NOMO-1 treated with dmso at 0.1 percent for 144 hours (cell line): ENCODE measurements at regions not wholly inside any gene's neighbourhood (a gene's known extent, or its start where the extent isn't known, plus 50 kb on each side); places are given as distances from the start of the nearest gene placed in this dataset.
"Not testable (repeated sequence)": the region's sequence is repeated elsewhere in the genome, so short reads cannot be mapped to it uniquely, and the experiment has no call there.

Experiments used
- DNase-seq: peaks from one replicate; lab custom pipeline; 2025; ENCODE audit not compliant: unreplicated experiment; lab: John Stamatoyannopoulos, UW

GRCh38 chr10:55929291-55929690 is 431.8 kb downstream of the ZWINT start:
- DNase-seq: no peak

DNA sequence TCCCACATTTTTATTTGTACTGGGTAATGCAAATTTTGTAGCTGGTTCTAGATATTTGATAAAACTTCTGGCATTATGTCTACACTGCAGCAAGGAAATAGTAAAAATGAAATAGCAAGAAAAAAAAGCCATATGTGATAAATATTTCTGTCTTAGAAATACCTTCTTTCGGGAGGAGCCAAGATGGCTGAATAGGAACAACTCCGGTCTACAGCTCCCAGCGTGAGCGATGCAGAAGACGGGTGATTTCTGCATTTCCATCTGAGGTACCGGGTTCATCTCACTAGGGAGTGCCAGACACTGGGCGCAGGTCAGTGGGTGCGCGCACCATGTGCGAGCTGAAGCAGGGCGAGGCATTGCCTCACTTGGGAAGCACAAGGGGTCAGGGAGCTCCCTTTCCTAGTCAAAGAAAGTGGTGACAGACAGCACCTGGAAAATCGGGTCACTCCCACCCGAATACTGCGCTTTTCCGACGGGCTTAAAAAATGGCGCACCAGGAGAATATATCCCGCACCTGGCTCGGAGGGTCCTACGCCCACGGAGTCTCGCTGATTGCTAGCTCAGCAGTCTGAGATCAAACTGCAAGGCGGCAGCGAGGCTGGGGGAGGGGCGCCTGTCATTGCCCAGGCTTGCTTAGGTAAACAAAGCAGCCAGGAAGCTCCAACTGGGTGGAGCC is 461.4 kb downstream of the ZWINT start:
- DNase-seq: not testable (repeated sequence)

GRCh38 chr10:55897490-55897921 is 463.6 kb downstream of the ZWINT start:
- no peak for DNase-seq

- DNase-seq: no peak
Observed at GRCh38 chr10:55892276-55892675, 468.8 kb downstream of the ZWINT start.

- no peak for DNase-seq
Observed at GRCh38 chr10:55881588-55881987, 479.5 kb downstream of the ZWINT start.

DNA sequence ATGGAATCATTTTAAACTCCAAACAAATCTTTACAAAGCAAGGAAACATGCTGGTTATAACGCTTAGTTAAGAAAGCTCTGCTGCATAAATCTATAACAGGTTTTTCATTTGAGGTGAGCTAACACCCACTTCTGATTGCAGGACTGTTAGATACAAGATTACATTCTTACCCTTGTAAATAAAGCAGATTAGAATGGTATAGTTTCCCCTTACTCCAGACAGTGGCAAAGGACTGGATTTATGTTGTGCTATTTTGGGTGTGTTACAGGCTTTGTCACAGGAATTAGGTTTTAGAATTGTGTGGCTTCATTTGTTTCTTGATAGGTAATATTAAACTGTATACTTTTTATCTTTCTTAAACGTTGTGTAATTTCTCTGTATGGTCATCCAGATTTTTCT is 487.6 kb downstream of the ZWINT start:
- no peak for DNase-seq

GRCh38 chr10:55870186-55870585 is 490.9 kb downstream of the ZWINT start:
- DNase-seq: no peak

- no peak for DNase-seq
Observed at GRCh38 chr10:55867848-55868247, 493.2 kb downstream of the ZWINT start.

DNA sequence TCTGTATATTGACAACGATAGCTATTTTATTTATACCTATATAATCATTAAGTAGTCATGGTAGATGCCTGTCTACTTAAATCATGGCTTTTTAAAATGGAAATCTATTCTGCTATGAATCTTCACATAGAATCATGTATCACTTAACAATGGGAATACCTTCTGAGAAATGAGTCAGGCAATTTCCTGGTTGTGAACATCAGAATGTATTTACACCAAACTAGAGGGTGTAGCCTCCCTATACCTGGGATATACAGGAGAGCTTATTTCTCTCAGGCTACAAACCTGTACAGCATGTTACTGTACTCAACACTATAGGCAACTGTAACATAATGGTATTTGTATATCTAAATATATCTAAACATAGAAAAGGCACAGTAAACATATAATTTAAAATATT is 502.3 kb downstream of the ZWINT start:
- no peak for DNase-seq

- no peak for DNase-seq
Observed at GRCh38 chr10:55852900-55853299, 508.2 kb downstream of the ZWINT start.

DNA sequence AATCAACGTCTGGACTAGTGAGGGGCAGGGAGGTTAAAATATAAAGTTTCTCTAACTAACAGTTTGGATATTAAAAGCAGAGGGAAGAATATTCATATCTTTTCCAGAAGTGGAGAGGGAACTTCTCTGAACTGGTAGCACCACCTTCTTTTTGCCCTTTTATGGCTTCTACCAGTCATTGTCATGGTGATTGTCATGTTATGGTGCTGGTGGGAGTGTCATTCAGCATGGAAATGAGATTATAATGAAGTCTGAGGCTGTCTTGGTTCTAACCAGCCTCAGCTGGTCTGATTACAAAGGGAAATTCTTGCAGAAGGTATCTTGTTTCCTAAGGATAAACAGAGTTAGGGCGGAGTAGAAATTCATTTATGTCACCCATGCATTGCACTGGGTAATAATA is 523.8 kb downstream of the ZWINT start:
- no peak for DNase-seq

DNA sequence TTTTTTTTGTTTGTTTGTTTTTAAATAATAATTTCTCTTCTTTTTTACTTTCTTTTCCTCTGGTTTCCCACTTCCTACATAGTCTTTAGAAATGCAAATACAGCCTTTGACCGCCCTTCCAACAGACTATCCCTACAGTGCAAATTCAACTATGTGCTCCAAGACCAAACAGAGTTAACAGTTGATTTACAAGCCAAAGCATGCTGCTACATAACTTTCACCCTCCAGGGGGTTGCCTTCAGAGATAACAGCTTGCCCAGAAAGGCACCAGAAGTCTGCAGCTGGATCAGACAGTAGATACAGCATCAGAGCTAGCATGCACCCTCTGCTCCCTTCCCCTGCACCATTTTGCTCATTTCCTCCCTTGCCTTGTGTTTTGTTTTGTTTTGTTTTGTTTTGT is 539.0 kb downstream of the ZWINT start:
- no peak for DNase-seq

- DNase-seq: no peak
Observed at GRCh38 chr10:55820478-55820877, 540.6 kb downstream of the ZWINT start.

- no peak for DNase-seq
Observed at GRCh38 chr10:55820071-55820470, 541.0 kb downstream of the ZWINT start.

DNA sequence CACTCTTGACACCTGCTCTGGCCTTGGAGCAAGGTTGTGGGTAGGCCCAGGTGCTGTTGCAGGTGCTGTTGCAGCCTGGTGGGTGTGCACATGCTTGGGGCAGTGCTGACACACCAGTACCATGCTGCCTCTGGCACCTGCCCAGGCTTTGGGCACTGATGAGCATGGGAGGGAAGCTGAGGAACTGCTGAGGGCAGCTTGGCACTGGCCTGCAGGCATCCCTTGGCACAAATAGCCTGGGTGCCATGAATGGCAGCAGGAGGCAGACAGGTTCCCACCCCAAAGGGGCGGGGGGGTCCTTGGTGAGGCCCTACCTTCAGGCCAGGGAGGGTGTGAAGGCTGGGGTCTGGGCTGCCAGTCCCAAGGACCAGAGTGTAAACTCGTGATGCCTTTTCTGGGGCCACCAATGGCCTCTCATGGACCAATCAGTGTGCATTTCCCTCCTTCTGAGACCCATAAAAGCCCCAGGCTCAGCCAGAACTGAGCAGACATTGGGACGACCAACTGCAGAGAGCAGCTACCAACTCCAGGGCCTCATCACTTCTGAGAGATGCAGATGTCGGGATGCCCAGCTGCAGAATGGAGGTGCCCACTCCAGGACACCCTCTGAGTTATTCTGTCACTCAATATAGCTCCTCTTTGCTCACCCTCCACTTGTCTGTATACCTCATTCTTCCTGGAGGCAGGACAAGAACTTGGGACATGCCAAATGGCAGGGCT is 547.4 kb downstream of the ZWINT start:
- DNase-seq: no peak

GRCh38 chr10:55803055-55803454 is 558.0 kb downstream of the ZWINT start:
- no peak for DNase-seq

- DNase-seq: no peak
Observed at GRCh38 chr10:55801353-55801661, 559.8 kb downstream of the ZWINT start.

- no peak for DNase-seq
Observed at GRCh38 chr10:55800602-55801352, 560.3 kb downstream of the ZWINT start.

GRCh38 chr10:55793024-55793423 is 568.0 kb downstream of the ZWINT start:
- DNase-seq: no peak

- not testable (repeated sequence) for DNase-seq
Observed at GRCh38 chr10:55790276-55790675, 570.8 kb downstream of the ZWINT start.

DNA sequence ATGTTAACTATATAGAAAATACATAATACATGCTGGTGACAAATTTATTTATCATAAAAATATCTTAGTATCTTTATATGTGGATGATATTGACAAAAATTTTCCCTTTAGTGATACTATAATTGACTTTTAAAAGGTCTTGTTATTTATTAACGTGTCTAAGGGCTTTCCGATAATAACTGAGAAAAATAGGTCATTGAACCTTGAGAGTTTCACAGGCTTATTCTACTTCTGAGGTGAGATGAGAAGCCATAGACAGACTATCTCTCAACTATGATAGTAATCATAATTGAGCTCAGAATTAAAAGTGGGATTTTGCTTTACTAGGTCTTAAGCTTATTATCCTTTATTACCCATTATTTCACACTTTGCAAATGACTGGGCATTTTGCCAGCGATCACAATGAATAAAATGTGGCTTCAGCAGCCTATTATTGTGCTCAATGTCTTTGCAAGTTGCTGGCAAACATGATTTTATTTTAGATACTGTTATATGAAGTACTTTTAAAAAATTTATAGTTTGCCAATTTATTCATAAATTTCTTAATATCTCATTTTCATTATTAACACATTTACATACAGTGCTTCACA is 574.5 kb downstream of the ZWINT start:
- DNase-seq: no peak

GRCh38 chr10:55782181-55782580 is 578.9 kb downstream of the ZWINT start:
- no peak for DNase-seq
